Fibroblast of lung (primary cell): ENCODE measurements at regions not wholly inside any gene's neighbourhood (a gene's known extent, or its start where the extent isn't known, plus 50 kb on each side); places are given as distances from the start of the nearest gene placed in this dataset.

Experiments
- CTCF ChIP-seq, 2 donors: IDR thresholded peaks in 1 of 2; conservative IDR thresholded peaks in 1 of 2; 1 replicate in 1 of 2; 2 replicates in 1 of 2; pipeline ENCODE4 v1.5.1; 2011 to 2012; ENCODE audit warnings: low read length in 2 of 2, control low read depth in 1 of 2, inconsistent platforms in 1 of 2, low read depth in 1 of 2, mild to moderate bottlenecking in 1 of 2
- EZH2 ChIP-seq: IDR thresholded peaks from 2 replicates; pipeline ENCODE4 v1.5.1; 2012; ENCODE audit warnings: low read length, control low read depth, mild to moderate bottlenecking; ENCODE audit errors: missing control alignments

GRCh38 chr1:4132352-4133296, 232.6 kb upstream of the C1orf174 start:
- no peak for TF ChIP-seq CTCF (conservative IDR thresholded peaks at IDR 0.05 in 1 of 2, IDR thresholded peaks at IDR 0.05 in 1 of 2; ENCODE audit: low read depth in 1 of 2, low read length in 2 of 2)
- TF ChIP-seq EZH2 = no peak
